ENCODE measurements at regions not wholly inside any gene's neighbourhood (a gene's known extent, or its start where the extent isn't known, plus 50 kb on each side); places are given as distances from the start of the nearest gene placed in this dataset.

DNA sequence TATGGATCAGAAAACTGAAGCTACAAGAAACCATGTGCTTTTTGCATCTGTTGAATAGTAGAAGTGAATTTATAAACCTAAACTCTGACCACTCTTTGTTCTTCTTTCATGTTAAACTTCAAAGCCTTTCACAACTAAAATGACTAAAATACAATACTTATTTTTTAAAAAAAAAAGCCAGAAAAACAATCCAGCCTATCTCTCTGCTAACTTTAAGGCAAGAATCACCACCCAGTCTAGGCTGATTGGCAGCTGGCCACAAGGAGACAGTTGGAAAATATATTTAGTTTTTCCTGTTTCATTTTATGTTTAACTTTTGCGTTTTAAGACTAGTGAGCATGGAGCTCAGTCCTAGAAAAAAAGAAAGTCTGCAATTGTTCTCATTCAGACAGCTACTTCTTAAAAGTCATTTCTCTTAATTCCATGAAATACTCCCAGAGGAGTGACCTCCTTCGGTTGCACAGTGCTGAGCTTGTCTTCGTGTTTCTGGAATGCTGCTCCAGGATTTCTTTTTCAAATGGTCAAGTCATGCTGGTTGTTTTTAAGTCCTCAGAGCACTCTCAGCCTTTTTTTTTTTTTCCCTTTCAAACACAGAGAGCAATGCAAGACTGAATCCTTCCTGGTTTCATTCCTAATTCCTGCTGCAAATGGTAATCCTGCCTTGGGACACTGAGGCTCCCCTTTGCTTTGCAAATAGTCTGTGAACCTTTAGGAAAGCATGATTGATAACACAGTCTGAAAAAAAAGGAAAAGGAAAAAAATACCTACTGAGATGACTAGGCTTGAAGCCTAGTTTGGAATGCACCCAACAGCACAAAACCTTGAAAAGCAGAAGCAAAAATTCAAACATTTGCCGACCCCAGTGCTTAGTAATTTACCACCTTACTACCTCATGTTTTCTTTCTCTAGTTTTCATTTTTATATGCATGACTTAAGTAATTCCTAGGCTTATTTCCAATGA is 233.3 kb upstream of the DAAM1 start (continued):
- TF ChIP-seq, protein P1, sequence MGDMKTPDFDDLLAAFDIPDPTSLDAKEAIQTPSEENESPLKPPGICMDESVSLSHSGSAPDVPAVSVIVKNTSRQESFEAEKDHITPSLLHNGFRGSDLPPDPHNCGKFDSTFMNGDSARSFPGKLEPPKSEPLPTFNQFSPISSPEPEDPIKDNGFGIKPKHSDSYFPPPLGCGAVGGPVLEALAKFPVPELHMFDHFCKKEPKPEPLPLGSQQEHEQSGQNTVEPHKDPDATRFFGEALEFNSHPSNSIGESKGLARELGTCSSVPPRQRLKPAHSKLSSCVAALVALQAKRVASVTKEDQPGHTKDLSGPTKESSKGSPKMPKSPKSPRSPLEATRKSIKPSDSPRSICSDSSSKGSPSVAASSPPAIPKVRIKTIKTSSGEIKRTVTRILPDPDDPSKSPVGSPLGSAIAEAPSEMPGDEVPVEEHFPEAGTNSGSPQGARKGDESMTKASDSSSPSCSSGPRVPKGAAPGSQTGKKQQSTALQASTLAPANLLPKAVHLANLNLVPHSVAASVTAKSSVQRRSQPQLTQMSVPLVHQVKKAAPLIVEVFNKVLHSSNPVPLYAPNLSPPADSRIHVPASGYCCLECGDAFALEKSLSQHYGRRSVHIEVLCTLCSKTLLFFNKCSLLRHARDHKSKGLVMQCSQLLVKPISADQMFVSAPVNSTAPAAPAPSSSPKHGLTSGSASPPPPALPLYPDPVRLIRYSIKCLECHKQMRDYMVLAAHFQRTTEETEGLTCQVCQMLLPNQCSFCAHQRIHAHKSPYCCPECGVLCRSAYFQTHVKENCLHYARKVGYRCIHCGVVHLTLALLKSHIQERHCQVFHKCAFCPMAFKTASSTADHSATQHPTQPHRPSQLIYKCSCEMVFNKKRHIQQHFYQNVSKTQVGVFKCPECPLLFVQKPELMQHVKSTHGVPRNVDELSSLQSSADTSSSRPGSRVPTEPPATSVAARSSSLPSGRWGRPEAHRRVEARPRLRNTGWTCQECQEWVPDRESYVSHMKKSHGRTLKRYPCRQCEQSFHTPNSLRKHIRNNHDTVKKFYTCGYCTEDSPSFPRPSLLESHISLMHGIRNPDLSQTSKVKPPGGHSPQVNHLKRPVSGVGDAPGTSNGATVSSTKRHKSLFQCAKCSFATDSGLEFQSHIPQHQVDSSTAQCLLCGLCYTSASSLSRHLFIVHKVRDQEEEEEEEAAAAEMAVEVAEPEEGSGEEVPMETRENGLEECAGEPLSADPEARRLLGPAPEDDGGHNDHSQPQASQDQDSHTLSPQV (IDR thresholded peaks at IDR 0.05): no peak
- TF ChIP-seq ZNF384 (IDR thresholded peaks at IDR 0.05; ENCODE audit: borderline replicate concordance, low read depth, low read length) (peak; percentile 88), CHD4 (IDR thresholded peaks at IDR 0.05) (no peak), SMC3 (IDR thresholded peaks at IDR 0.05; ENCODE audit: borderline replicate concordance, low read length) (no peak), NFYA (IDR thresholded peaks at IDR 0.05; ENCODE audit: borderline replicate concordance, low read depth, low read length) (no peak), SRF (IDR thresholded peaks at IDR 0.05; ENCODE audit: low read depth in 2 of 2, low read length in 2 of 2) (no peak), ZNF207 (IDR thresholded peaks at IDR 0.05; ENCODE audit: borderline replicate concordance) (no peak), CBFB (IDR thresholded peaks at IDR 0.05; ENCODE audit: low read depth) (no peak), ESRRA (IDR thresholded peaks at IDR 0.05; ENCODE audit: low read length) (no peak)
- TF ChIP-seq, protein P2, sequence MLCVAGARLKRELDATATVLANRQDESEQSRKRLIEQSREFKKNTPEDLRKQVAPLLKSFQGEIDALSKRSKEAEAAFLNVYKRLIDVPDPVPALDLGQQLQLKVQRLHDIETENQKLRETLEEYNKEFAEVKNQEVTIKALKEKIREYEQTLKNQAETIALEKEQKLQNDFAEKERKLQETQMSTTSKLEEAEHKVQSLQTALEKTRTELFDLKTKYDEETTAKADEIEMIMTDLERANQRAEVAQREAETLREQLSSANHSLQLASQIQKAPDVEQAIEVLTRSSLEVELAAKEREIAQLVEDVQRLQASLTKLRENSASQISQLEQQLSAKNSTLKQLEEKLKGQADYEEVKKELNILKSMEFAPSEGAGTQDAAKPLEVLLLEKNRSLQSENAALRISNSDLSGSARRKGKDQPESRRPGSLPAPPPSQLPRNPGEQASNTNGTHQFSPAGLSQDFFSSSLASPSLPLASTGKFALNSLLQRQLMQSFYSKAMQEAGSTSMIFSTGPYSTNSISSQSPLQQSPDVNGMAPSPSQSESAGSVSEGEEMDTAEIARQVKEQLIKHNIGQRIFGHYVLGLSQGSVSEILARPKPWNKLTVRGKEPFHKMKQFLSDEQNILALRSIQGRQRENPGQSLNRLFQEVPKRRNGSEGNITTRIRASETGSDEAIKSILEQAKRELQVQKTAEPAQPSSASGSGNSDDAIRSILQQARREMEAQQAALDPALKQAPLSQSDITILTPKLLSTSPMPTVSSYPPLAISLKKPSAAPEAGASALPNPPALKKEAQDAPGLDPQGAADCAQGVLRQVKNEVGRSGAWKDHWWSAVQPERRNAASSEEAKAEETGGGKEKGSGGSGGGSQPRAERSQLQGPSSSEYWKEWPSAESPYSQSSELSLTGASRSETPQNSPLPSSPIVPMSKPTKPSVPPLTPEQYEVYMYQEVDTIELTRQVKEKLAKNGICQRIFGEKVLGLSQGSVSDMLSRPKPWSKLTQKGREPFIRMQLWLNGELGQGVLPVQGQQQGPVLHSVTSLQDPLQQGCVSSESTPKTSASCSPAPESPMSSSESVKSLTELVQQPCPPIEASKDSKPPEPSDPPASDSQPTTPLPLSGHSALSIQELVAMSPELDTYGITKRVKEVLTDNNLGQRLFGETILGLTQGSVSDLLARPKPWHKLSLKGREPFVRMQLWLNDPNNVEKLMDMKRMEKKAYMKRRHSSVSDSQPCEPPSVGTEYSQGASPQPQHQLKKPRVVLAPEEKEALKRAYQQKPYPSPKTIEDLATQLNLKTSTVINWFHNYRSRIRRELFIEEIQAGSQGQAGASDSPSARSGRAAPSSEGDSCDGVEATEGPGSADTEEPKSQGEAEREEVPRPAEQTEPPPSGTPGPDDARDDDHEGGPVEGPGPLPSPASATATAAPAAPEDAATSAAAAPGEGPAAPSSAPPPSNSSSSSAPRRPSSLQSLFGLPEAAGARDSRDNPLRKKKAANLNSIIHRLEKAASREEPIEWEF (IDR thresholded peaks at IDR 0.05; ENCODE audit: insufficient replicate concordance, low read depth, low read length): peak; percentile 64
- TF ChIP-seq, protein P3, sequence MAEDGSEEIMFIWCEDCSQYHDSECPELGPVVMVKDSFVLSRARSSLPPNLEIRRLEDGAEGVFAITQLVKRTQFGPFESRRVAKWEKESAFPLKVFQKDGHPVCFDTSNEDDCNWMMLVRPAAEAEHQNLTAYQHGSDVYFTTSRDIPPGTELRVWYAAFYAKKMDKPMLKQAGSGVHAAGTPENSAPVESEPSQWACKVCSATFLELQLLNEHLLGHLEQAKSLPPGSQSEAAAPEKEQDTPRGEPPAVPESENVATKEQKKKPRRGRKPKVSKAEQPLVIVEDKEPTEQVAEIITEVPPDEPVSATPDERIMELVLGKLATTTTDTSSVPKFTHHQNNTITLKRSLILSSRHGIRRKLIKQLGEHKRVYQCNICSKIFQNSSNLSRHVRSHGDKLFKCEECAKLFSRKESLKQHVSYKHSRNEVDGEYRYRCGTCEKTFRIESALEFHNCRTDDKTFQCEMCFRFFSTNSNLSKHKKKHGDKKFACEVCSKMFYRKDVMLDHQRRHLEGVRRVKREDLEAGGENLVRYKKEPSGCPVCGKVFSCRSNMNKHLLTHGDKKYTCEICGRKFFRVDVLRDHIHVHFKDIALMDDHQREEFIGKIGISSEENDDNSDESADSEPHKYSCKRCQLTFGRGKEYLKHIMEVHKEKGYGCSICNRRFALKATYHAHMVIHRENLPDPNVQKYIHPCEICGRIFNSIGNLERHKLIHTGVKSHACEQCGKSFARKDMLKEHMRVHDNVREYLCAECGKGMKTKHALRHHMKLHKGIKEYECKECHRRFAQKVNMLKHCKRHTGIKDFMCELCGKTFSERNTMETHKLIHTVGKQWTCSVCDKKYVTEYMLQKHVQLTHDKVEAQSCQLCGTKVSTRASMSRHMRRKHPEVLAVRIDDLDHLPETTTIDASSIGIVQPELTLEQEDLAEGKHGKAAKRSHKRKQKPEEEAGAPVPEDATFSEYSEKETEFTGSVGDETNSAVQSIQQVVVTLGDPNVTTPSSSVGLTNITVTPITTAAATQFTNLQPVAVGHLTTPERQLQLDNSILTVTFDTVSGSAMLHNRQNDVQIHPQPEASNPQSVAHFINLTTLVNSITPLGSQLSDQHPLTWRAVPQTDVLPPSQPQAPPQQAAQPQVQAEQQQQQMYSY (CRISPR knock-in tag; IDR thresholded peaks at IDR 0.05): no peak
- TF ChIP-seq, protein P4, sequence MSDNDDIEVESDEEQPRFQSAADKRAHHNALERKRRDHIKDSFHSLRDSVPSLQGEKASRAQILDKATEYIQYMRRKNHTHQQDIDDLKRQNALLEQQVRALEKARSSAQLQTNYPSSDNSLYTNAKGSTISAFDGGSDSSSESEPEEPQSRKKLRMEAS (IDR thresholded peaks at IDR 0.05; ENCODE audit: low read depth, low read length): no peak
- TF ChIP-seq, protein P5, sequence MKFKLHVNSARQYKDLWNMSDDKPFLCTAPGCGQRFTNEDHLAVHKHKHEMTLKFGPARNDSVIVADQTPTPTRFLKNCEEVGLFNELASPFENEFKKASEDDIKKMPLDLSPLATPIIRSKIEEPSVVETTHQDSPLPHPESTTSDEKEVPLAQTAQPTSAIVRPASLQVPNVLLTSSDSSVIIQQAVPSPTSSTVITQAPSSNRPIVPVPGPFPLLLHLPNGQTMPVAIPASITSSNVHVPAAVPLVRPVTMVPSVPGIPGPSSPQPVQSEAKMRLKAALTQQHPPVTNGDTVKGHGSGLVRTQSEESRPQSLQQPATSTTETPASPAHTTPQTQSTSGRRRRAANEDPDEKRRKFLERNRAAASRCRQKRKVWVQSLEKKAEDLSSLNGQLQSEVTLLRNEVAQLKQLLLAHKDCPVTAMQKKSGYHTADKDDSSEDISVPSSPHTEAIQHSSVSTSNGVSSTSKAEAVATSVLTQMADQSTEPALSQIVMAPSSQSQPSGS (IDR thresholded peaks at IDR 0.05; ENCODE audit: low read length): peak; percentile 82

Data from GM12878 (cell line).